ENCODE measurements at regions not wholly inside any gene's neighbourhood (a gene's known extent, or its start where the extent isn't known, plus 50 kb on each side); places are given as distances from the start of the nearest gene placed in this dataset.
"Not testable (repeated sequence)": the region's sequence is repeated elsewhere in the genome, so short reads cannot be mapped to it uniquely, and the experiment has no call there.

DNA sequence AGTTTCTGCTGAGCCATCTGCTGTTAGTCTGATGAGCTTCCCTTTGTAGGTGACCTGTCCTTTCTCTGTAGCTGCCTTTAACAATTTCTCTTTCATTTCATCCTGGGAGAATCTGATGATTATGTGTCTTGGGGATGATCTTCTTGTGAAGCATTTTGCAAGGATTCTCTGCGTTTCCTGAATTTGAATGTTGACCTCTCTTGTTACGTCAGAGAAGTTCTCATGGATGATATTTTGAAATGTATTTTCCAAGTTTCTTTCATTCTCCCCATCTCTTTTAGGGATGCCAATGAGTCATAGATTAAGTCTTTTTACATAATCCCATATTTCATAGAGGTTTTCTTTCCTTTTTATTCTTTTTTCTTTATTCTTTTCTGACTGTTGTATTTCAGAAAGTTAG lies 184.2 kb upstream of the BET1 start:
- no peak for DNase-seq
- no peaks in the 10 kb centered on the region for H3K27me3 Mint-ChIP-seq (ENCODE audit: unreplicated experiment)
- no peaks in the 10 kb centered on the region for H3K9me3 Mint-ChIP-seq (ENCODE audit: unreplicated experiment)
- H3K27ac Mint-ChIP-seq (ENCODE audit: unreplicated experiment), result no peak overlapping the region
- TF ChIP-seq, protein P1, sequence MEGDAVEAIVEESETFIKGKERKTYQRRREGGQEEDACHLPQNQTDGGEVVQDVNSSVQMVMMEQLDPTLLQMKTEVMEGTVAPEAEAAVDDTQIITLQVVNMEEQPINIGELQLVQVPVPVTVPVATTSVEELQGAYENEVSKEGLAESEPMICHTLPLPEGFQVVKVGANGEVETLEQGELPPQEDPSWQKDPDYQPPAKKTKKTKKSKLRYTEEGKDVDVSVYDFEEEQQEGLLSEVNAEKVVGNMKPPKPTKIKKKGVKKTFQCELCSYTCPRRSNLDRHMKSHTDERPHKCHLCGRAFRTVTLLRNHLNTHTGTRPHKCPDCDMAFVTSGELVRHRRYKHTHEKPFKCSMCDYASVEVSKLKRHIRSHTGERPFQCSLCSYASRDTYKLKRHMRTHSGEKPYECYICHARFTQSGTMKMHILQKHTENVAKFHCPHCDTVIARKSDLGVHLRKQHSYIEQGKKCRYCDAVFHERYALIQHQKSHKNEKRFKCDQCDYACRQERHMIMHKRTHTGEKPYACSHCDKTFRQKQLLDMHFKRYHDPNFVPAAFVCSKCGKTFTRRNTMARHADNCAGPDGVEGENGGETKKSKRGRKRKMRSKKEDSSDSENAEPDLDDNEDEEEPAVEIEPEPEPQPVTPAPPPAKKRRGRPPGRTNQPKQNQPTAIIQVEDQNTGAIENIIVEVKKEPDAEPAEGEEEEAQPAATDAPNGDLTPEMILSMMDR (IDR thresholded peaks at IDR 0.05; ENCODE audit: partially characterized antibody, unreplicated experiment), result no peak
- H3K4me3 Mint-ChIP-seq (ENCODE audit: unreplicated experiment), result no peak overlapping the region
- H3K36me3 Mint-ChIP-seq (ENCODE audit: unreplicated experiment), result no peaks in the 10 kb centered on the region
- H3K4me1 Mint-ChIP-seq (ENCODE audit: low read depth, unreplicated experiment), result no peaks in the 10 kb centered on the region

DNA sequence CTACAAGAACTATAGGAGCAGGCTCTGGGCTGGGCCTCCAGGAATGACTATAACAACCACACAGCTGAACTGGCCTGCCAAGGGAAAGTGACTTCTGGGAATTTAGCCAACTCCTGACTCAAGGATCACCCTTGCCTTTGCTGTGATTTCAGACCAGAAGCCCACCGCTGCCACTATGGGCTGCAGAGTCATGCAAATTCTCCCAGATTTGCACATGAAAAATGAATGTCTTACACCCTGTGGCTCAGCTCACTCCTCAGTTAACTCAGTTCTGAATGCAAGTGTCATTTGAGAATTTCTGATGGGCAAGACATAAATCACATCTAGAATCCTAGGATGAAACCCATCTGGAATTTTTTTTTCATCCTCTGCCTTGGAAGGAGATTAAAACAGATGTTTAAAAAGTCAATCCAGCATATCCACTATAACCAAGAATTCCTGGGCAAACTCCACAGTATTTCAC lies 186.5 kb upstream of the BET1 start:
- DNase-seq, result no peak
- no peak overlapping the region for H3K27ac Mint-ChIP-seq (ENCODE audit: unreplicated experiment)

DNA sequence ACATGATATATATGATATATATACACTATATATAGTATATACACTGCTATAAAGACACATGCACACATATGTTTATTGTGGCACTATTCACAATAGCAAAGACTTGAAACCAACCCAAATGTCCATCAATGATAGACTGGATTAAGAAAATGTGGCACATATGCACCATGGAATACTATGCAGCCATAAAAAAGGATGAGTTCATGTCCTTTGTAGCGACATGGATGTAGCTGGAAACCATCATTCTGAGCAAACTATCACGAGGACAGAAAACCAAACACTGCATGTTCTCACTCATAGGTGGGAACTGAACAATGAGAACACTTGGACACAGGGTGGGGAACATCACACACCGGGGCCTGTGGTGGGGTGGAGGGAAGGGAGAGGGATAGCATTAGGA lies 190.3 kb upstream of the BET1 start:
- H3K4me1 Mint-ChIP-seq (ENCODE audit: low read depth, unreplicated experiment); H3K27ac Mint-ChIP-seq (ENCODE audit: unreplicated experiment); H3K4me3 Mint-ChIP-seq (ENCODE audit: unreplicated experiment); H3K36me3 Mint-ChIP-seq (ENCODE audit: unreplicated experiment); H3K27me3 Mint-ChIP-seq (ENCODE audit: unreplicated experiment); H3K9me3 Mint-ChIP-seq (ENCODE audit: unreplicated experiment); DNase-seq: not testable (repeated sequence)

More for the DNA sequence above, 186.5 kb upstream of the BET1 start:
- Mint-ChIP-seq H3K27me3 (ENCODE audit: unreplicated experiment) (no peaks in the 10 kb centered on the region), H3K4me1 (ENCODE audit: low read depth, unreplicated experiment) (no peaks in the 10 kb centered on the region), H3K36me3 (ENCODE audit: unreplicated experiment) (no peaks in the 10 kb centered on the region), H3K9me3 (ENCODE audit: unreplicated experiment) (no peaks in the 10 kb centered on the region), H3K4me3 (ENCODE audit: unreplicated experiment) (no peak overlapping the region)
- TF ChIP-seq, protein P1 (IDR thresholded peaks at IDR 0.05; ENCODE audit: partially characterized antibody, unreplicated experiment), result no peak

DNA sequence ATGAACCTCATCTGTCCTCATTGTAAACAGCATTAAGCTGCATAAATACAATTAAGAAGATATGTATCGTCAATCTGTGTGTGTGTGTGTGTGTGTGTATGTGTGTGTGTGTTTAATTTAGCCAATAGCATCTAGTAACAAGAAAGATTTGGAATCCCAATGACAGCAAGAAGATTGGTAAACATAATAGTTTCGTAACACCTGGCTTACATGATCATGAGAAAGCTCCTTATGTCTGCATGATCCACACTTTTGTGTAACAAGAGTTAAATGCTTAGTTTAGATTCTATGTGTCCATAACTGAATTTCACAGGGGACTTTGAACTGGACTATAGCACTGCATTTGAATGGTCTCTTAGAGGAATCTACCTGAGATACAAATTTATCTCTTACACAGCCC lies 191.0 kb upstream of the BET1 start:
- no peaks in the 10 kb centered on the region for H3K4me1 Mint-ChIP-seq (ENCODE audit: low read depth, unreplicated experiment)
- no peak for DNase-seq
- no peaks in the 10 kb centered on the region for H3K9me3 Mint-ChIP-seq (ENCODE audit: unreplicated experiment)
- TF ChIP-seq, protein P1 (IDR thresholded peaks at IDR 0.05; ENCODE audit: partially characterized antibody, unreplicated experiment), result no peak
- H3K36me3 Mint-ChIP-seq (ENCODE audit: unreplicated experiment), result no peaks in the 10 kb centered on the region
- H3K4me3 Mint-ChIP-seq (ENCODE audit: unreplicated experiment), result no peak overlapping the region
- H3K27me3 Mint-ChIP-seq (ENCODE audit: unreplicated experiment), result no peaks in the 10 kb centered on the region
- H3K27ac Mint-ChIP-seq (ENCODE audit: unreplicated experiment), result no peak overlapping the region

DNA sequence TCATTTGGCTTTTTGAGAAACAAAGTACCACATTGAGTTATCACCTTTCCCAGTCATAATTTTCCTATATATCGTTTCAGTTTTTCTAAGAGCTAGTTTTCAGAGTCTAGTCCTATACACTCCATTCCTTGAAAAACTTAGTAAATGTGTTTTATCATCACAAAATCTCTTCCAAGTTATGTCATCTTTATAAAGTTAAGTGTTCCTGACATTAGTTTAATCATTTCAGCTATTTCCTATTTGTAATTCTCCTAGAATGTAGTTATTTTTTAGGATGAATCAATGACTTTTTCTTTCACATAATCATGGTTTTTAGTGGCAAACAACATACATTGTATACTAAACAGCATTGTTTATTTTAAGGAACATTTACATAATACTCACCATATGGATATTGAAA lies 191.7 kb upstream of the BET1 start:
- no peak overlapping the region for H3K4me3 Mint-ChIP-seq (ENCODE audit: unreplicated experiment)
- no peak overlapping the region for H3K27ac Mint-ChIP-seq (ENCODE audit: unreplicated experiment)
- no peaks in the 10 kb centered on the region for H3K9me3 Mint-ChIP-seq (ENCODE audit: unreplicated experiment)
- H3K4me1 Mint-ChIP-seq (ENCODE audit: low read depth, unreplicated experiment), result no peaks in the 10 kb centered on the region
- DNase-seq, result no peak
- H3K36me3 Mint-ChIP-seq (ENCODE audit: unreplicated experiment), result no peaks in the 10 kb centered on the region
- TF ChIP-seq, protein P1 (IDR thresholded peaks at IDR 0.05; ENCODE audit: partially characterized antibody, unreplicated experiment), result no peak
- H3K27me3 Mint-ChIP-seq (ENCODE audit: unreplicated experiment), result no peaks in the 10 kb centered on the region

DNA sequence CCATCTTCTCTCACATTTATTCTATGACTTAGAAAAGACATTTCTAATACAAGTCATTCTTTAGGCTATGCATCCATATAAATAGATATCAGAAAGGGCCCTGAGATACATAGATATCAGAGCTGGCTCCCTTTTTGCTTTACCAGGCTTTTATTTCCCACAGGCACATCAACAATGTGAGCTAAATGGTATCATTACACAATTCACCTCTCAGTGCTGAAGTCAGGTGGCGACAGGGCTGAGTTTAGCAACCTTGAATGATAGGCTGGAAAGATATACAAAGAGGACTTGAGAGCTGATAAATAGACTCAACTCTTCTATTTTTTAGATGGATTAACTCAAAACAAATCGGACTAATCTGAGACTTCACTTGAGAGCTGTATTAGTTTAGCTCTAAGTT lies 189.2 kb upstream of the COL1A2 start:
- H3K27ac Mint-ChIP-seq (ENCODE audit: unreplicated experiment), result no peak overlapping the region
- H3K9me3 Mint-ChIP-seq (ENCODE audit: unreplicated experiment), result no peaks in the 10 kb centered on the region
- no peak overlapping the region for H3K4me3 Mint-ChIP-seq (ENCODE audit: unreplicated experiment)
- DNase-seq, result no peak
- no peaks in the 10 kb centered on the region for H3K27me3 Mint-ChIP-seq (ENCODE audit: unreplicated experiment)
- H3K4me1 Mint-ChIP-seq (ENCODE audit: low read depth, unreplicated experiment), result no peaks in the 10 kb centered on the region
- TF ChIP-seq, protein P1 (IDR thresholded peaks at IDR 0.05; ENCODE audit: partially characterized antibody, unreplicated experiment), result no peak
- H3K36me3 Mint-ChIP-seq (ENCODE audit: unreplicated experiment), result no peaks in the 10 kb centered on the region
